GM18868 (cell line): ENCODE measurements at regions not wholly inside any gene's neighbourhood (a gene's known extent, or its start where the extent isn't known, plus 50 kb on each side); places are given as distances from the start of the nearest gene placed in this dataset.
A peak's percentile ranks its signal among the peaks of the same experiment; 100 is the strongest.
"Not testable (repeated sequence)": the region's sequence is repeated elsewhere in the genome, so short reads cannot be mapped to it uniquely, and the experiment has no call there.

Source experiments
- ATAC-seq: cut with Tn5 transposase; IDR thresholded peaks from one replicate; pipeline ENCODE4 v1.9.1; 2021; ENCODE audit warnings: mild to moderate bottlenecking, moderate library complexity; ENCODE audit not compliant: unreplicated experiment

DNA sequence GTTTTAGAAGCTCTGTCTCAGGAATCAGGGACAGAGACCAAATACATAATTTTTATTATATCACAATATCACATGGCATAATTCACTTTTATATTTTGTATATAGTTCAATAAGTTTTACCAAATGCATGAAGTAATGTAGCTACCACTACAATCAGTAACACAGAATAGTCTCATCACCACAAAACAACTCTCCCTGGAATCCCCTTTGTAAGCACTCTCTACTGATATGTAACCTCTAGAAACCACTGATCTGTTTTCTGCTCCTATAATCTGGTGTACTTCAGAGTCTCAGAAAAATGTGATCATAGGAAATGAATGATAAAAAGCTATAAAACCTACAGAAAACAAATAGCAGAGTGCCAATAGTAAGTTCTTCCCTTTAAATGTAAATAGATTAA is 1465.9 kb downstream of the SPATA31A7 start:
- peak; percentile 81 for ATAC-seq

DNA sequence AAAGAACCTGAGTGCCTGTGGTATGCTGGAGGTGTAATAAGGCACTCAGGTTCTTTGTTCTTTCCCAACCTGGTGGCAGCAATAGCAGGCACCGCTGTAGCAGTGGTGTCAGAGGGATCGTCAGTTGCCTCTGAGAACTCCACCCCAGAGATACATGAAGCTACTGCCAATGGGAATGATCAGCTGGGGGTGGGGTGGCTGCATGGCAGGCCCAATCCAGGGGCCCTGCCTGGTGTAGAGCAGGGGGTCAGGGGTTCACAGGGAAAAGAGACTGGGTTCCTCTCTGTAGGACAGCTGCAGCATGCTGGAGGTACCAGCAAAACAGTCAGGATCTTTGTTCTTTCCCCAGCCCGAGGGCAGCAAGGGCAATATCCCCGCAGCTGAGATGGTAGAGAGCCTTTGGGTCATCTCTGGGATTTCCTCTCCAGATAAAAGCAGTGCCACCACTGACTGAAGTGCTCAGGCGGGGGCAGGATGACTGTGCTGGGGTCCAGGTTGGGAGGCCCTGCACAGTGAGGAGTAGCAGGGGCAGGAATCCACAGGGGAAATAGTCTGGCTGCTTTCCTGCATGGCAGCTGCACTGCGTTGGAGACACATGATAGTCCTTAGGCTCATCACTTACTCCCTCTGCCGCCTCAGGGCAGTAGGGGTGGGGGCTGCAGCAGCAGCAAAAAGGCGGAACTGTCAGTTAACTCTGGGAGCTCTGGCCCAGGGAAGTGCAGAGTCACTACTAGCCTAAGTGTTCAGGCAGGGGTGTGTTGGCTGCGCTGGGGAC is 1473.1 kb downstream of the SPATA31A7 start:
- ATAC-seq = not testable (repeated sequence)

DNA sequence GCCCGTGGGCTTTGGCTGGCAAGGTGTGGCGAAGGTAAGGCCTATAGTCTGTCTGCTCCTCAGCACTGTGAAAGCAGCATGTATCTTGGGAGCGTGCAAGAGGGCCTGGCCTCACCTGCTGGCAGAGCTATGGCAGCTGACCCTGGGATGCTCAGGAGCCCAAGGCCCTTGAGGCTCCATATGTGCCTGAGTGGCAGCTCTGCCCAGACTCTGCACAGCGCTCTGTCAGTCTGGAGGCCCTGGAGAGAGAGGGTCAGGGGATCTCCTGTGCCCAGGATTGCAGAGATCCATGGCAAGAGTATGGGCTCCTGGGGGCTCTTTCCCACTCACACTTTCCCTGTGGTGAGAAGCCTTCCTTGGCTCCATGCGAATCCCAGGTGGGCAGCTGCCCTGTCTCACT is 1473.7 kb downstream of the SPATA31A7 start:
- ATAC-seq = not testable (repeated sequence)

DNA sequence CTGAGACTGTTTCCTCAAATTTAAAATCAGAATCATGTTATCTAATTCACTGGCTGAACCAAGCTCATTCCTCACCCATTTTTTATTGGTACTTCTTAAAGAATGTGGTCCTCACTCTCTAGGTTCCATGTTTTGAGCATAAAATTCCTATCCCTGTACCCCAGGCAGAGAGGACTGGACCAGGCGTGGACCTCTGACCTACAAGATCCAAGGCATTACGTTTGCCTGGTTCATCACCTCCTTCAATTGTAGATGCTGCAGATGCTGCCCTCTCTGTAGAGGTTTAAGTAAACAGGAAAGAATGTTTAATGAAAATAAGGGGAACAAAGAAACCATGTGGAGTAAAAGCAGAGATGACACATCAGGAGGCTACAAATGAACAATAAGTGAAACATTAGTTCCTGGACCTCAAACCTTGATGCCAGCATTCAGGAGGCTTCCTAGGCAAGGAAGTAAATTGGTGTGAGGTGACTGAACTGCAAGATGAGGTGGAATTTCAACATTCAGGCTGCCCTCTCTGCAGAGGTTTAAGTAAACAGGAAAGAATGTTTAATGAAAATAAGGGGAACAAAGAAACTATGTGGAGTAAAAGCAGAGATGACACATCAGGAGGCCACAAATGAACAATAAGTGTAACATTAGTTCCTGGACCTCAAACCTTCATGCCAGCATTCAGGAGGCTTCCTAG is 1477.4 kb downstream of the SPATA31A7 start:
- peak; percentile 32 for ATAC-seq

DNA sequence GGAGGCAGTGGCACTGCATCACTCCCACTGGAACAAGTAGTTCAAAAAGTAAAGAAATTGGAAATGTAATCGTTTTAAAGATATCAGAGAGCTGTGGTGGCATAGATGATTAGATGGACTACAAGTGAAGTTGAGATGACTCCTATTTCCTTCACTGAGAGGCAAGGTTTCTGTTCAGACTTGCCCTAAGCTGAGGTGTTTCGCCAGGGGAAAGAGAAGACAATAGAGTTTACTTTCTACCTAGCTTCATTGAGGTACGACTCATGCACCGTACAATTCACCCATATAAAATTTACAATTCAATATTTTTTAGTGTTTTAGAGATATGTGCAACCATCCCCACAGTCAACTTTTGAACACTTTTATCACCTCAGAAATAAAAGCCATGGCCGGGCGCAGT is 1487.2 kb downstream of the SPATA31A7 start:
- ATAC-seq = not testable (repeated sequence)

DNA sequence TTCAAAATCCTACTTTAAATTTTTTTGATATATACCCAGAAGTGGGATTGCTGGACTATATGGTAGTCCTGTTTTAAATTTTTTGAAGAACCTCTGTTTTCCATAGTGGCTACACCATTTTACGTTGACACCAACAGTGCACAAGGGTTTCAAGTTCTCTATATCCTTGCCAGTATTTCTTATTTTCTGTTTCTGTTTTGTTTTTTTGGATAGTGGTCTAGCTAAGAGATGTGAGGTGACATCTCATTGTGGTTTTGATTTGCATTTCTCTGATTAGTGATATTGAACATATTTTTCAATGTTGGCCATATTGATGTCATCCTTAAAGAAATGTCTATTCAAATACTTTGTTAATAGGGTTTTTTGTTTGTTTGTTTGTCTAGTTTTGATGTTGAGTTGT is 1488.5 kb downstream of the SPATA31A7 start:
- ATAC-seq = peak; percentile 55

DNA sequence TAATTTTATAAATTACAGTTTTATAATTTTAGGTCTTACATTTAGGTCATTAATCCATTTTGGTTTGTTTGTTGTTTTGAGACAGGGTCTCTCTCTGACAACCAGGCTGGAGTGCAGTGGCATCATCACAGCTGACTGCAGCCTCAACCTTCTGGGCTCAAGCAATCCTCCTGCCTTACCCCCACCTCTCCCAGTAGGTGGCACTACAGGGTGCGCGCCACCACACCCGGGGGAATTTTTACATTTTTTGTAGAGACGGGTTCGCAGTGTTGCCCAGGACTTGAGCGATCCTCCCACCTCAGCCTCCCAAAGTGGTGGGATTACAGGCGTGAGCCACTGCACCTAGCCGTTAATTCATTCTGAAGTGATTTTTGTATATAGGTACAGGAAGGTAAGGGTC is 1489.2 kb downstream of the SPATA31A7 start:
- ATAC-seq = peak; percentile 83

DNA sequence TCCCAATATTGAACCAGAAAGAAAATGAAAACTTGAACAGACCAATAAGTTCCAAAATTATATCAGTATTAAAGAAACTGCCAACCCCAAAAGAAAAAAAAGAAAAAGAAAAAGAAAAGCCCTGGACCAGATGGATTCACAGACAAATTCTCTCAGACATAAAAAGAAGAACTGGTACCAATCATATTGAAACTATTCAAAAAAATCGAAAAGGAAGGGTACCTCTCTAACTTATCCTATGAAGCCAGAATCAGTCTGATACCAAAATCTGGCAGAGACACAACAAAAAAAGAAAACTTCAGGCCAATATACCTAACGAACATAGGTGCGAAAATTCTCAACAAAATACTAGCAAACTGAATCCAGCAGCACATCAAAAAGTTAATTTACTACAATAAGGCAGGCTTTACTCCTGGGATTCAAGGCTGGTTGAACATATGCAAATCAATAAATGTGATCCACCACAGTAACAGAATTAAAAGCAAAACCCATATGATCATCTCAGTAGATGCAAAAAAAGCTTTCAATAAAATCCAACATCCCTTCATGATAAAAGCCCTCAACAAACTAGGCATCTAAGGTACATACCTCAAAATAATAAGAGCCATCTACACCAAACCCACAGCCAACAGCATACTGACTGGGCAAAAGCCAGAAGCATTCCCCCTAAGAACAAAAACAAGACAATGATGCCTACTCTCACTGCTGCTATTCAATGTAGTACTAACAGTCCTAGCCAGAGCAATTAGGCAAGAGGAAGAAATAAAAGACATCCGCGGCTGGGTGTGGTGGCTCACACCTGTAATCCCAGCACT is 1495.2 kb downstream of the SPATA31A7 start:
- ATAC-seq = peak; percentile 84

DNA sequence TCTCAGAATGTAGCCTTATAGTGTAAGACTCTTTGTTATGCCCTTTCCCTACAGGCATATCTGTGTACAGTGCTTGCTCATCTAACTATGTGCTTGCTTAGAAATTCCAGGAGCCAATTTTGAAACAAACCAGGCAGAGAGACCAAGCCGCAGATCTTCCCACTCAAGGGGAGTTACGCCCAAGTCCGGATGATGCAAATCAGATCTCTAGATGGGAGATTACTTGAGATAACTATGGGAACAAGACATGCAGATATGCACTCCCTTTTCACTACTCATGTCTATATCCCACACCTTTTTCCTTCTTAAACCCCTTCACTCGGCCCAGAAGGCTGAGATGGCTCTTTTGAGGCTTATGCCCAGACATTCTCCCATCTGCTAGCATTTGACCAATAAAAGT is 1496.5 kb downstream of the SPATA31A7 start:
- ATAC-seq = not testable (repeated sequence)

DNA sequence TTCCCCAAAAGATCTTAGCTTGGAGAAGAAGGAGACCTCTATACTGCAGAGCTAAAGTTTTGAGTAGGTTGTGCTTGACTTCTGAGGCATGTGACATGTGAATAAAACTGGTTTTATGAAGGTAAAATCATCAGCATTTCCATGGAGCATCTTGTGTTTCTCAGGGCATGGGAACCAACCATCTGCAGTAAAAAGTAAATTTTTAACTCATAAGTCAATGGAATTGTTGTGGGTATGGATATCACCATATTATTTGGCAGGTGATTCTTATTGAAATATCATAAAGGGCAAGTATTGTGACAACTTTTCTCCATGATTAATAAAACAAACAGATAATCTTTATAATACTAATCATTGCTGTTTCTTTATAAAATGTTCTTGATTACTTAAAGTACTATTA is 1503.2 kb downstream of the SPATA31A7 start:
- not testable (repeated sequence) for ATAC-seq

DNA sequence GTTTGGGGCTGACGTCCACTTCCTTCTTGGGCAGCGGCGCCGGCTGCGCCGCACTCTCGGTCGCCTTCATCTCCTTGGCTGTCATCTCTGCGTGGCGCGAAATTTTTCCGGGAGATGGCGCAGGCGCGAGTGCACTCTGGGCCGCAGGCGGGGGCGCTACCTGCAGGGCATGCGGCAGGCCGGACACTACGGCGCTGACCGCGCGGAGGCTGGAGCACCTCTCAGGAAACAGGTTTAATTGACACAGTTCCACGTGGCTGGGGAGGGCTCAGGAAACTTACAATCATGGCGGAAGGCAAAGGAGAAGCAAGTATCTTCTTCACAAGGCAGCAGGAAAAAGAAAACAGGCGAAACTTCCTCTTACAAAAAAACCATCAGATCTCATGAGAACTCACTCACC is 1521.5 kb downstream of the SPATA31A7 start:
- ATAC-seq = not testable (repeated sequence)

DNA sequence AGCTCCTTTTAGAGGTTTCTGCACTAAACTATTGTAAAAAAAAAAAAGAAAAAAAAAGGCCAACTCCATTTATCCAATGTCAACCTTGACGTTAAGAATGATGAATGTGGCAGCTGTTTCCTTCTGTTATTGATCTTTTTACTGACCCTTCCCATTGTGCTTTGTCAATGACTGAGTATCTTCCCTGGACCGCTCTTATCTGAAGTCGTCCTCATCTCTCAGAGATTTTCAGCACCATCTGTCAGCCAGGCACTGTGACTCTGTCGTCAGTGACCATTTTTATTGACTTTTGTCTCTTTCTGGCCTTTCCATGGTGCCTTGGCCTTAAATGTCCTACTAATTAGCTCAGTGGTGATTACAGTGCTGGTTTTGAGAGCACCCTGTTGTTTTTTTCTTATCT is 1535.7 kb downstream of the SPATA31A7 start:
- ATAC-seq = not testable (repeated sequence)

DNA sequence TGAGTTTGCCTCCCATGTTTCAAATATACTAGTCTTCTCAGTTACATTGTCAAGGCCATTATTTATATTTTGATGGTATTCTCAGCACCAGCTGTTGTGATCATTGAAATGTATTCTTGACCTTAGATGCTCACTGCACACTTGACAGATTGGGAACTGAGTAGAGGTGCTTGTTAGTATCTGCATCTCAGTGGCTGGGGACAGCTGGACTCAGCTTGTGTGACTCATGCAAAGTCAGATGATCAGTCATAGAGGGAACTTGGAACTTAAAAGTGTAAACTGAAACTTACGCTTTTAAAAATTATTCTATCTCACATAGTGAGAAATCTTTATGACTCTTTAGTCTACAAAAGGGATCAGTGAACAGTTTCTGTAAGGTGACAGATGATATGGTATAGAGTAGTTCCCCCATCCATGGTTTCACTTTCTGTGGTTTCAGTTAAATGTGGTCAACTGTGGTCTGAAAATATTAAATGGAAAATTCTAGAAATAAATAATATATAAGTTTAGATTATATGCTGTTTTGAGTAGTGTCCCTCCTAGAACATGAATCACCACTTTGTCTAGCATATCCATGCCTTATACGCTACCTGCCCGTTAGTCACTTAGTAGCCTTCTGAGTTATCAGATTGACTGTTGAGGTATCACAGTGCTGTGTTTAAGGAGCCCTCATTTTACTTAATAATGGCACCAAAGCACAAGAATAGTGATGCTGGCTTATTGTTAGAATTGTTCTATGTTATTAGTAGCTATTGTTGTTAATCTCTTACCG is 1540.6 kb downstream of the SPATA31A7 start:
- ATAC-seq = peak; percentile 95

DNA sequence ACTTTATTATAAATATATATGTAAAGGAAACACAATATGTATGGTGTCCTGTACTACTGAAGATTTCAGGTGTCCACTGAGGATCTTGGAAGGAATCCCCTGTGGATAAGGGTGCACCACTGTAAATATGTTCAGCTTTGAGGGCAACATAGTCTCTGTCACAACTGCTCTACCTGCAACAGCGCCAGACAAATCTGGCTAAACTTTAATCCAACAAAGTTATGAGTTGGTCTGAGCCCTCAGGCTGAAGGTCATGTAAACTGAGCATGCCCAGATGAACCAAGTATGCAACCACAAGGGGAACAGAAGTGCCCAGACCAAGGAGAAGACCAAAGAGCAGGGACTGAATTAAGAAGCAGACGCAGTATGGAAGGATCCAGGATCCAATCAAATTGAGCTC is 1541.2 kb downstream of the SPATA31A7 start:
- not testable (repeated sequence) for ATAC-seq

DNA sequence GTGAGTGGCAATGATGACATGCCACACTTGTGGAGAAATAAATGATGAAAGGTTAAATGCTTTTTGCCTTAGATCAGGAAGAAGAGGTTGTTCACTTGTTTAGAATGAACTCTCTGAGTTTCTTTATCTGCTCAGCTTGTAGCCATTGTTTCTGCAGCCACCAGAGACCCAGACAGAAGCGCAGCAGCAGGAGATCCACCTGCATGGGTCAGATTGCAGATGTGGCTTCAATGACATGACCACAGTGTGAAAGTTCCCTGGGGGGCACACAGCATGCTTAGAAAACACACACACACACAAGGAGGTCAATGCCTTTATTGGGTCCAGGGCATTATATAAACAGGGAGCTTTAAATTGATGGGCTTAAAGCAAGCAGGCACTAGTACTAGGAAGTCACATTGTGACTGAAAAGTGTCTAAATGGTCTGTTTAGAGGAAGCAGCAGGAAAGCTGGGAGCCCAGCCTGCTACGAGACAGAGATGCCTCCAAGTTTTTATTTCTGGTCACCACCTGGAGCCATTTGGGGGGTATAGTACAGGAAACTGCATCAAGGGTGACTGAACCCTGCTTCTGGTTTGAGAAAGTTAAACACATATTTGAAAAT is 1547.3 kb downstream of the SPATA31A7 start:
- ATAC-seq = not testable (repeated sequence)

DNA sequence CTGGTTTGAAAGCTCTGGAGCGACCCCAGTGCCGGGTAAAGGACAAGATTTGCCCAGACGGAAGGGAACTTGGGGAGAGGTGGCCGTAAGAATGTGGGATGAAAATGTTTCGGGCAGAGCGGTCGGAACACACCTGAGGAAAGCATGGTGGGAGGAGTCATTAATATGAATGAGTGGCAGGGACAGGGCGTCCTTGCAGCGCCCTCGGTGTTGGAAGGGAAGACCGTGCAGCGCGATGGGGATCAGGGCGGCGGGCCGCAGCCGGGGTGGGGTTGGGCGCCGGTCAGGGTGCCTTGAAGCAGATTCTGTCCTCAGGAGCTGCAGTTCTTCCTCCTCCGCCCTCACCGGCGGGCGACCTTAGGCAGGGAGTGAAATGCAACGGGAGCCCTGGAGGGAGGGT is 1548.1 kb downstream of the SPATA31A7 start:
- not testable (repeated sequence) for ATAC-seq

DNA sequence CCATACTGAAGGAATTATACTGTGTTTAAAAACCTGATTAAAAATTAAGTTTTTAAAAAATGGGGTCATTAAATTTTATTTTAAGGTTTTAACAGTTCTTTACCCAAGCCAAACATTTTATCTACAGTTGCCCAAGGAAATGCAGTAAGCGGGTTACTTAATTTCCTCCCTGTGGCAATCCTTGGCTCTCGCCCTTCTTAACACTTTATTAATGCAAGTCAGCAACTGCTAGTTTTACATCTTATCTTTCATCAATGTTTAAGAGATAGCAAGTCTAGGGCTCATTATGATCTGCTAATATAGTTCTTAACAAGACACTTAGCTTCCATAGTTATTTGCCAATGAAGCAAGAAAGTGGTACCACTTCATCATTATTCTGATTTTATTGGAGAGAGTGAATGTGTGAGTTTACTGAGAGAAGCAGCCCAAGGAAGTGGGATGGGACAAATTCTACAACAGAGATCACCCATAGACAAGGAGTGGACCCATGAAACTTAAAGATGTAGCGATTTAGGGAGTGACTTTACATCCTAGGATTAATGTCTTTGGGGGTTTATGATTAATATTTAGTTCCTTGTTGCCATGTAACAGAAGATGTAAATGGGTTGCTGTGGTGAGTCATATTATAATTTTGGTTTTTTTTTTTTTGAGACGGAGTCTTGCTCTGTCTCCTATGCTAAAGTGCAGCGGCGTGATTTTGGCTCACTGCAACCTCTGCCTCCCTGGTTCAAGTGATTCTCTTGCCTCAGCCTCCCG is 1556.1 kb downstream of the SPATA31A7 start:
- ATAC-seq = not testable (repeated sequence)
